Neutrophil (primary cell): ENCODE measurements at regions not wholly inside any gene's neighbourhood (a gene's known extent, or its start where the extent isn't known, plus 50 kb on each side); places are given as distances from the start of the nearest gene placed in this dataset.

Source experiments
- H3K27ac ChIP-seq: fragments of 200-600 bp; sonication (generic); 2 replicates; pipeline ENCODE4 v1.5.1; 2016; ENCODE audit warnings: mild to moderate bottlenecking, moderate library complexity
- H3K27me3 ChIP-seq: fragments of 200-600 bp; sonication (generic); 2 replicates; pipeline ENCODE4 v1.6.0; 2016; ENCODE audit warnings: mild to moderate bottlenecking
- H3K36me3 ChIP-seq: fragments of 200-600 bp; sonication (generic); 2 replicates; pipeline ENCODE4 v1.5.1; 2017
- H3K4me1 ChIP-seq, 2 experiments: fragments of 200-600 bp in 1 of 2; sonication (generic) in 1 of 2; 1 replicate in 1 of 2; 2 replicates in 1 of 2; pipeline versions ENCODE4 v1.5.1 to v1.6.1; 2013 to 2016; ENCODE audit warnings: low read depth in 1 of 2, low read length in 1 of 2, mild to moderate bottlenecking in 1 of 2, moderate library complexity in 1 of 2; ENCODE audit not compliant: control insufficient read depth in 1 of 2, insufficient read depth in 1 of 2
- H3K4me3 ChIP-seq, 2 experiments: fragments of 200-600 bp in 1 of 2; sonication (generic) in 1 of 2; 1 replicate in 1 of 2; 2 replicates in 1 of 2; pipeline ENCODE4 v1.5.1; 2013 to 2016; ENCODE audit warnings: low read depth in 1 of 2, low read length in 1 of 2, mild to moderate bottlenecking in 1 of 2, moderate library complexity in 1 of 2
- H3K9me3 ChIP-seq: fragments of 200-600 bp; sonication (generic); 2 replicates; pipeline ENCODE4 v1.5.1; 2016
- CTCF ChIP-seq: fragments of 200-600 bp; sonication (generic); IDR thresholded peaks from 2 replicates; pipeline ENCODE4 v1.5.1; 2016; ENCODE audit warnings: antibody characterized with exemption

- Histone ChIP-seq H3K4me3 (no peak overlapping the region), H3K27me3 (no peaks in the 10 kb centered on the region), H3K9me3 (no peaks in the 10 kb centered on the region), H3K36me3 (no peaks in the 10 kb centered on the region), H3K4me1 (no peaks in the 10 kb centered on the region), H3K27ac (no peak overlapping the region)
- TF ChIP-seq CTCF: no peak
Measured at GRCh38 chr2:118530976-118531375, 316.5 kb downstream of the EN1 start.

GRCh38 chr2:118529908-118530599 lies 317.4 kb downstream of the EN1 start:
- H3K36me3 ChIP-seq: no peaks in the 10 kb centered on the region
- H3K27ac ChIP-seq: no peak overlapping the region
- H3K4me3 ChIP-seq: no peak overlapping the region
- H3K27me3 ChIP-seq: no peaks in the 10 kb centered on the region
- no peak for TF ChIP-seq CTCF
- H3K4me1 ChIP-seq: no peaks in the 10 kb centered on the region
- no peaks in the 10 kb centered on the region for H3K9me3 ChIP-seq

GRCh38 chr2:118527571-118527970 lies 319.9 kb downstream of the EN1 start:
- Histone ChIP-seq H3K27me3 (no peaks in the 10 kb centered on the region), H3K27ac (no peak overlapping the region), H3K36me3 (no peaks in the 10 kb centered on the region), H3K4me3 (no peak overlapping the region), H3K9me3 (no peaks in the 10 kb centered on the region), H3K4me1 (no peaks in the 10 kb centered on the region)
- no peak for TF ChIP-seq CTCF

DNA sequence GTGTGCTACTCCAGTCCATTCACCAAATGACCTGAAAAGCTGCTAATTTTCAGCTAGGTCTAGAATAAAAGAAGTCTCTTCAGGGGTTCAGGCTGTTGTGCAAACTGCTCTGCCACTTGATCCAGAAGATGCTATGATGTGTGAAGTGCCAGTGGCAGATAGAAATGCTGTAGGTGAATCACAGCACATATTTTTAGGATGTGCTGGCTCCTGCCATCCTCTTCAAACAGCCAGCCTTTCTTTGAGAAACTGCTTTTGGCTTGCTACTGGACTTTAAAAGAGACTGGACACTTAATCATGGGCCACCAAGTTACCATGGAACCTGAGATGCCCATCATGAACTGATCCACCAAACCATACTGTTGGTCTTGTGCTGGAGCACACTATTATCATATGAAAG lies 322.1 kb downstream of the EN1 start:
- H3K9me3 ChIP-seq: no peaks in the 10 kb centered on the region
- H3K27ac ChIP-seq: no peak overlapping the region
- TF ChIP-seq CTCF: no peak
- no peaks in the 10 kb centered on the region for H3K27me3 ChIP-seq
- no peaks in the 10 kb centered on the region for H3K36me3 ChIP-seq
- H3K4me3 ChIP-seq: no peak overlapping the region
- no peaks in the 10 kb centered on the region for H3K4me1 ChIP-seq

- H3K36me3 ChIP-seq: no peaks in the 10 kb centered on the region
- H3K9me3 ChIP-seq: no peaks in the 10 kb centered on the region
- H3K4me3 ChIP-seq: no peak overlapping the region
- no peak for TF ChIP-seq CTCF
- H3K27ac ChIP-seq: no peak overlapping the region
- H3K27me3 ChIP-seq: no peaks in the 10 kb centered on the region
- no peaks in the 10 kb centered on the region for H3K4me1 ChIP-seq
Measured at GRCh38 chr2:118524911-118525310, 322.5 kb downstream of the EN1 start.
